ENCODE measurements at regions not wholly inside any gene's neighbourhood (a gene's known extent, or its start where the extent isn't known, plus 50 kb on each side); places are given as distances from the start of the nearest gene placed in this dataset.
"Not testable (repeated sequence)": the region's sequence is repeated elsewhere in the genome, so short reads cannot be mapped to it uniquely, and the experiment has no call there.

DNA sequence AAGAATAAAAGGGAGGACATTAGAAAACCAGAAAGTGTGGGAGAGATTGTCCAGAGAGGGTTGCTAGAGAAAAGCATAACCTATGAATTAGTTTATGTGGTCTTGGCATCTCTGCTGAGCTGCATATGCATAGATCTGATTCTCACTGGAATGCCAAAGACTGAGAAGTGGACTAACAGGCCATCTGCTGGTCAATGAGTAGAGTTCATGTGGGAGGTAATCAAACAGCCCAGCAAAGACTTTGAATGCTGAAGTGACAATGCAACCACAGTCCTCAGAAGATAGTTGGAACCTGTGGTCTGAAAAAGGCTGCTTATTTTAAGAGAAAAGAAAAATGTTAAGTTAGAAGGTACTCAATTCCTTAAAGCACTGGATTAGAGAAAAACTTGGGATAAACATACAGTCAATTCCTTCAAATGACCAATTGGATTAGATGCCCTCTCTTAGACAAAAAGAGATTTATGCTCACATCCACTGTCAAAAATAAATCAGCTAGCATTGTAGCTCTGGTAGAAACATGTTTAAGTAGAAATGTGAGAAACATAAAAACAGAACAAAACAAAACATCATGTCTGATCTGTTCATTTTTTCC is 382.8 kb downstream of the AMY1C start:
- no peak overlapping the region for H3K4me3 ChIP-seq (ENCODE audit: low read depth, poor library complexity, severe bottlenecking)
- intact Hi-C loops (cut with DNase I; ENCODE audit: low total_unique reads): no loop called here
- DNase-seq (ENCODE audit: low spot score in 2 of 2): no peak
- TF ChIP-seq POLR2A (IDR thresholded peaks at IDR 0.05): no peak
- TF ChIP-seq, protein P1, sequence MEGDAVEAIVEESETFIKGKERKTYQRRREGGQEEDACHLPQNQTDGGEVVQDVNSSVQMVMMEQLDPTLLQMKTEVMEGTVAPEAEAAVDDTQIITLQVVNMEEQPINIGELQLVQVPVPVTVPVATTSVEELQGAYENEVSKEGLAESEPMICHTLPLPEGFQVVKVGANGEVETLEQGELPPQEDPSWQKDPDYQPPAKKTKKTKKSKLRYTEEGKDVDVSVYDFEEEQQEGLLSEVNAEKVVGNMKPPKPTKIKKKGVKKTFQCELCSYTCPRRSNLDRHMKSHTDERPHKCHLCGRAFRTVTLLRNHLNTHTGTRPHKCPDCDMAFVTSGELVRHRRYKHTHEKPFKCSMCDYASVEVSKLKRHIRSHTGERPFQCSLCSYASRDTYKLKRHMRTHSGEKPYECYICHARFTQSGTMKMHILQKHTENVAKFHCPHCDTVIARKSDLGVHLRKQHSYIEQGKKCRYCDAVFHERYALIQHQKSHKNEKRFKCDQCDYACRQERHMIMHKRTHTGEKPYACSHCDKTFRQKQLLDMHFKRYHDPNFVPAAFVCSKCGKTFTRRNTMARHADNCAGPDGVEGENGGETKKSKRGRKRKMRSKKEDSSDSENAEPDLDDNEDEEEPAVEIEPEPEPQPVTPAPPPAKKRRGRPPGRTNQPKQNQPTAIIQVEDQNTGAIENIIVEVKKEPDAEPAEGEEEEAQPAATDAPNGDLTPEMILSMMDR (IDR thresholded peaks at IDR 0.05): no peak

DNA sequence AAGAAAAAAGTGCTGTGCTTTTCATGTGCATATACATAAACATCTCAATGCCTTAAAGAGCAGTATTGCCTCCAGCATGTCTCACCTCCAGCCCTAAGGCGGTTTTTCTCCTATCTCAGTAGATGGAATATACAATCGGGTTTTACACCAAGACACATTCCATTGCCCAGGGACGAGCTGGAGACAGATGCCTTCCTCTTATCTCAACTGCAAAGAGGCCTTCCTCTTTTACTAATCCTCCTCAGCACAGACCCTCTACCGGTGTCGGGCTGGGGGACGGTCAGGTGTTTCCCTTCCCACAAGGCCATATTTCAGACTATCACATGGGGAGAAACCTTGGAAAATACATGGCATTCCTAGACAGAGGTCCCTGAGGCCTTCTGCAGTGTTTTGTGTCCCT is 385.3 kb downstream of the AMY1C start:
- H3K4me3 ChIP-seq (ENCODE audit: low read depth, poor library complexity, severe bottlenecking); DNase-seq (ENCODE audit: low spot score in 2 of 2); intact Hi-C loops (cut with DNase I; ENCODE audit: low total_unique reads): not testable (repeated sequence)
- WGBS, 2 donors: 62 to 73% methylated on average over 6 of the region's 6 CpGs

DNA sequence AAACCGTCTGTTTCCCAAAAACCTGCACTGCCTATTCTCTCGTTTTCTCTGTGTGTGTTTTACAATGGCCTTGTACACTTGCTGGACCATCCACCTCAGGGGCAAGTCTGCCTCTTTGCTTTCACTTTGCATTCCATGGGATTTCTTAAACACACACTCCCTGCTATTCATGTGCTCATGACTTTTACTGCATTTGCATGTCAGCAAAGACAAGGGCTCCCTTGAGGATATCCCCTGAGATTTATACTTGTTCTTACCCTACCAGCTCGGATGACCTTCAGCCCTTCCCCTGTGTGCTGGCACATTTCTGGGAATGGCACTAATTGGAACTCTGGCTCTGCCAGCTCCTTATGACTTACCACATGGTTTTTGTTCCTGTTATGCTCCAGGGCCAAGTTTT is 386.9 kb downstream of the AMY1C start:
- TF ChIP-seq, protein P1 (IDR thresholded peaks at IDR 0.05): no peak
- TF ChIP-seq POLR2A (IDR thresholded peaks at IDR 0.05): no peak
- DNase-seq (ENCODE audit: low spot score in 2 of 2): no peak
- WGBS, 2 donors: 57 to 65% methylated on average over 3 of the region's 3 CpGs
- intact Hi-C loops (cut with DNase I; ENCODE audit: low total_unique reads): no loop called here
- no peak overlapping the region for H3K4me3 ChIP-seq (ENCODE audit: low read depth, poor library complexity, severe bottlenecking)

DNA sequence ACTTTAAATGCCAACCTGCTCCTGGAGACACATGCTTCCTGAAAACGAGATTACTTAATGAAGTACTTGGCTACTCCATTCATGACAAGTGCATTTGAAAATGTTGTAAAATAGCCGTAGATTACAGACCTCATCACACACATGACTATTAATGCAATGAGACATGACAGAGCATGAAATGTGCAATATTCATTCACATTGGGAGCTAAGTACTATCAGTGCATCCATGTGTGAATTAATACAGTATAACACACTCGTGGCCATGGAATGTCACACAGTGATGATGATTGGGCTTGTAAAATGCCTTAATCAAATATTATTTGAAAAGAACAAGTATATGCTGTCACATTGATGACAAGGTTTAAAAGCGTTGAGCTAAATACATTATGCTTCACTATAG is 407.0 kb downstream of the AMY1C start:
- no peak overlapping the region for H3K4me3 ChIP-seq (ENCODE audit: low read depth, poor library complexity, severe bottlenecking)
- intact Hi-C loops (cut with DNase I; ENCODE audit: low total_unique reads): no loop called here
- no peak for DNase-seq (ENCODE audit: low spot score in 2 of 2)
- WGBS, 2 donors: 79 to 86% methylated on average over 4 of the region's 4 CpGs
- TF ChIP-seq, protein P1 (IDR thresholded peaks at IDR 0.05): no peak
- no peak for TF ChIP-seq POLR2A (IDR thresholded peaks at IDR 0.05)

DNA sequence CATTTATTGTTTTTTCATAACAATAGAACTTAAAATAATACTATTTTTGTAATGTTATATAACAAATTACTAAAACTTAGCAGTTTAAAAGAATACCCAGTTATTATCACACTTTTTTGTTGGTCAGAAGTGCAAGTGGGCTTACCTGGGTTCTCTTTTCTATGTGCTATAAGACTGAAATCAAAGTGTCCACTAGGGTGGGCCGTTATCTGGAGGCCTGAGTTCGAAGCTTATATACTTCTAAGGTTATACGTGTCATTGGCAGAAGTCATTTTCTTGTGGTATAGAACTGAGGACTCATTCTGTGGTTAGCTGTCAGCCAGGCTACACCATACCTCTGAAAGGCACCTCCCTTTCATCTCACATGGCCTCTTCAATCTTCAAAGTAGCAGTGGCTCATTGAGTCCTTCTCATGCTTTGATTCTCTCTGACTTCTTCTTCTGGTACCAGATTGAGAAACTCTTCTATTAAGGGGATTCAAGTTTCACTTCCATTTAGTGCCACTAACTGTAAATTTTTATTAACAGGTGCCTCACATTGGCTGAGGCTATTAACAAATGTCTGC is 414.3 kb downstream of the AMY1C start:
- DNase-seq (ENCODE audit: low spot score in 2 of 2): no peak
- 80 to 84% methylated on average over 3 of the region's 3 CpGs for WGBS, 2 donors
- intact Hi-C loops (cut with DNase I; ENCODE audit: low total_unique reads): no loop called here
- no peak overlapping the region for H3K4me3 ChIP-seq (ENCODE audit: low read depth, poor library complexity, severe bottlenecking)
- TF ChIP-seq, protein P1 (IDR thresholded peaks at IDR 0.05): no peak
- no peak for TF ChIP-seq POLR2A (IDR thresholded peaks at IDR 0.05)

GRCh38 chr1:104172243-104172681 is 422.6 kb downstream of the AMY1C start:
- DNase-seq (ENCODE audit: low spot score in 2 of 2): no peak
- no peak overlapping the region for H3K4me3 ChIP-seq (ENCODE audit: low read depth, poor library complexity, severe bottlenecking)
- TF ChIP-seq, protein P1 (IDR thresholded peaks at IDR 0.05): no peak
- TF ChIP-seq POLR2A (IDR thresholded peaks at IDR 0.05): no peak
- intact Hi-C loops (cut with DNase I; ENCODE audit: low total_unique reads): no loop called here
- 94 to 95% methylated on average over 19 to 20 of the region's 25 CpGs for WGBS, 2 donors
